ENCODE measurements at regions not wholly inside any gene's neighbourhood (a gene's known extent, or its start where the extent isn't known, plus 50 kb on each side); places are given as distances from the start of the nearest gene placed in this dataset.

DNA sequence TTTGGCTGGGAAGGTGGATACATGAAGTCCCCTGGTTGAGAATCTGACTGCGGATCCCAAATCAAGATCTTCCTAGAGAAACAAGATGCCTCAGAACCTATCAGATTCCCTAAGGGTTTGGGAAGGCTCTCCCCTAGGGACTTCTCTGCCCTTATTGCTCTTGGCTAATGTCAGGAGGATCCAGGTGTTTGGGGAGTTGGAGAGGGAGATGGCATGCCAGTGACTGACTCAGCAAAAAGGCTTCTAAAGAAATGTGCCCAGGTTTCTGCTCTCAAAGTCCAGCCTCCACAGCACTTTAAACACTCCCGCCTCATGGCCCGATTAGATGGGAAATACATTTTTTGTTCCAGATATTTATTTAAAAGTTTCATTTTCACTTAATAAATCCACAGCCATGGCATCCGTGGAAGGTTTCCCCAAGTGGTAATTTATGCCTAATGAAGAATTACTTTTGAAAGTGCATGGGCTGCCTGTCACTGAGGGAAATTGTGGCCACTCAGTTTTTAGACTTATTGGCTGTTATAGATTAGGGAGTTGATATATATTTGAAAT is 156.4 kb downstream of the OSR1 start:
- TF ChIP-seq, protein P1, sequence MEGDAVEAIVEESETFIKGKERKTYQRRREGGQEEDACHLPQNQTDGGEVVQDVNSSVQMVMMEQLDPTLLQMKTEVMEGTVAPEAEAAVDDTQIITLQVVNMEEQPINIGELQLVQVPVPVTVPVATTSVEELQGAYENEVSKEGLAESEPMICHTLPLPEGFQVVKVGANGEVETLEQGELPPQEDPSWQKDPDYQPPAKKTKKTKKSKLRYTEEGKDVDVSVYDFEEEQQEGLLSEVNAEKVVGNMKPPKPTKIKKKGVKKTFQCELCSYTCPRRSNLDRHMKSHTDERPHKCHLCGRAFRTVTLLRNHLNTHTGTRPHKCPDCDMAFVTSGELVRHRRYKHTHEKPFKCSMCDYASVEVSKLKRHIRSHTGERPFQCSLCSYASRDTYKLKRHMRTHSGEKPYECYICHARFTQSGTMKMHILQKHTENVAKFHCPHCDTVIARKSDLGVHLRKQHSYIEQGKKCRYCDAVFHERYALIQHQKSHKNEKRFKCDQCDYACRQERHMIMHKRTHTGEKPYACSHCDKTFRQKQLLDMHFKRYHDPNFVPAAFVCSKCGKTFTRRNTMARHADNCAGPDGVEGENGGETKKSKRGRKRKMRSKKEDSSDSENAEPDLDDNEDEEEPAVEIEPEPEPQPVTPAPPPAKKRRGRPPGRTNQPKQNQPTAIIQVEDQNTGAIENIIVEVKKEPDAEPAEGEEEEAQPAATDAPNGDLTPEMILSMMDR (IDR thresholded peaks at IDR 0.05): no peak
- TF ChIP-seq POLR2AphosphoS5 (IDR thresholded peaks at IDR 0.05): no peak

All from upper lobe of left lung (tissue), 4 donors.